ENCODE measurements at regions not wholly inside any gene's neighbourhood (a gene's known extent, or its start where the extent isn't known, plus 50 kb on each side); places are given as distances from the start of the nearest gene placed in this dataset.
"Not testable (repeated sequence)": the region's sequence is repeated elsewhere in the genome, so short reads cannot be mapped to it uniquely, and the experiment has no call there.

- intact Hi-C loops (cut with micrococcal nuclease) = not testable (repeated sequence)
Measured at GRCh38 chr1:242912855-242913254, 342.2 kb downstream of the CEP170 start.

- intact Hi-C loops (cut with micrococcal nuclease) = not testable (repeated sequence)
Measured at GRCh38 chr1:242900558-242900957, 354.5 kb downstream of the CEP170 start.

GRCh38 chr1:242890192-242890741 is 364.8 kb downstream of the CEP170 start:
- intact Hi-C loops (cut with micrococcal nuclease) = no loop called here

DNA sequence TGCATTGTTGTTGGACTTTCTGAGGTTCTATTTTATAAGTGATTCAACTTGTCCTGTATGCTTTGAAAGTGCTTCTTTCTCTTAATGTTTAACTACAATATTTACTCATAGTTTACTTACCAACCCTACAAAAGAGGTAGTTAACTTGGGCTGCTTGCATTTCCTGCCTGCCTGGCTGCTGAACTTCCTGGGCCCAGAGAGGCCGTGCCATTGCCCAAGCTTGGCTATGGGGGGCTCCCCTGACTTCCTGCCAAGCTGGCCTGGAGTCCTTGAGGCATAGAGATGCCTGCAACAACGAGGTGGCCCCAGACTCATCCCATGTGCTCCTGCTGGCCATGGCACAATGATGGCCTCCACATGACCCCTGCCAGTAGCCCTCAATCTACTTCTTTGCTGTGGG is 361.6 kb upstream of the PLD5 start:
- intact Hi-C loops (cut with micrococcal nuclease) = no loop called here

GRCh38 chr1:242880022-242880421 is 355.5 kb upstream of the PLD5 start:
- intact Hi-C loops (cut with micrococcal nuclease) = not testable (repeated sequence)

GRCh38 chr1:242877743-242878142 is 353.2 kb upstream of the PLD5 start:
- intact Hi-C loops (cut with micrococcal nuclease) = no loop called here

DNA sequence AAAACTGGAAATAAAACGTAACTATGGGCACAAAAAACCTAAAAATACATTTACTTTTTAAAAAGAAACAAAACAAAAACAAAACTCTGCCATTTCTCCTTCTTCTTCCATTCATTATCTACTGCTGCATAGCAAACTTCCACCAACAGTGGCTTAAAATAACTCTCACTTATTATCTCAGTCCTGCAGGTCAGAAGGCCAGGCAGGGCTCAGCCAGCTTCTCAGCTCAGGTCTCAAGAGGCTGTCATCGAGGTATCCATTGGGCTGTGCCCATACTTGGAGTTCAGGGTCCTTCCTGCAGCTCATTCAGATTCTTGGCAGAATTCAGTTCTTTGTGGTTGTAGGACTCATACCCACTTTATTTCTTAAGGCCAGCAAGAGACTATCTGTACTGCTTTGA is 352.7 kb upstream of the PLD5 start:
- intact Hi-C loops (cut with micrococcal nuclease) = no loop called here

DNA sequence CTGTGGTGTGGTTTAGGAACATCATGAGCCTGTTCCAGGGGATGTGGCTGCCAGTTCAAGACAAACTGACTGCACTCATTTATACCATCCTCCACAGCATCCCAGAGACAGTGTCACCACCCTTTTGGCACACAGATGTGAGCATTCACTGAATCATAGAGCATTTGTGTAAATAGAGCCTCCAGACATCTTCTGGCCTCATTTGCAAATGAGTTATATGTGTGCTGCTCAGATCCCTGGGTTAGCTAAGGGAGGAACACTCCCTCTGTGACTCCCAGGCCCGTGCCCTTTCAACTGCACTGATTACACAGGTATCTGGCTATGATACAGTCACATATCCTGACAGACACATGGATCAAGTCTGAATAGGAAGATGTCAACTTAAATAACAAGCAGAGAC is 351.5 kb upstream of the PLD5 start:
- intact Hi-C loops (cut with micrococcal nuclease) = no loop called here

GRCh38 chr1:242873661-242874060 is 349.2 kb upstream of the PLD5 start:
- intact Hi-C loops (cut with micrococcal nuclease) = no loop called here

- intact Hi-C loops (cut with micrococcal nuclease) = no loop called here
Measured at GRCh38 chr1:242872521-242872920, 348.0 kb upstream of the PLD5 start.

DNA sequence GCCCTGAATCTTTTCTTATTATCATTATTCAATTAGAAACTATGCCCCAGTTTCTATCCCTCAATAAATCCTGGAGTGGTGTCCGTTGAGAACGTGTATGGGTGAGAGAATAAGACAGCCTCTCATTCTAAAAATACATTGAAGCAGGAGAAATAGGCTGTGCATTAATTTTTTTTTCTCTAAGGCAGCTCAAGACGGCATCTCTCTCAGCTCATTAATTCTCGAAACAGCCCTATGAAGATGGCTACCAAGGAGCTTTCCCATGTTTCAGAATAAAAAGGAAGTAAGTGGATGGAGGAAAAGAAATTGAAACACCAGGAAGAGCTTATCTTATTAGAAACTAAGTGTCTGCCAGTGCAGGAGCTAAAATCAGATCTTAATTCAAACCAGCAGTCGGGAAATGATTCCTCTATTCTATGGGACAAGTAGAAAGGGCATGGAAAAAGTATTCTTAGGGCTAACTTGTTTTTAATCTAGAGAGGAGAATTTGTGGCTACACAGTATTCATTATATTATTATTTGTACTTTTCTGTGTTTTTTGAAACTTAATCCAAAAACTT is 347.1 kb upstream of the PLD5 start:
- intact Hi-C loops (cut with micrococcal nuclease) = no loop called here

DNA sequence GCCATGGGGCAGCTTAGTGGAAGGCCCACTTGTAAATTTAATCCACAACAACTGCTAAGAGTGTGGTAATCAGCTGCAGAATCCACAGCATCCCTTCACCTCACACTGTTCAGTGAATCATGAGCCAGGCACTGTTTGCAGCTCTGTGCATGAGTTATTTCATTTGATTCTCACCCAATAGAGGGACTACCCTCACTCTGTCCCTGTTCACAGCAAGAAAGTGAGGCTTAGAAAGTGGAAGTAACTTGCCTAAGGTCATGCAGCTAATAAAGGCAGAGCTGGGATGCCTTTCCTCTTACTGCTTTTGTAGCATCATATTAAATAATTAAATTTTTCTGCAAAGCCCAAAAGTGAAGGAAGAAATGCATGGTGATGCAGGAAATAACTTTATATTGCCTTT is 346.5 kb upstream of the PLD5 start:
- intact Hi-C loops (cut with micrococcal nuclease) = no loop called here

- intact Hi-C loops (cut with micrococcal nuclease) = no loop called here
Measured at GRCh38 chr1:242856289-242856688, 331.8 kb upstream of the PLD5 start.

- intact Hi-C loops (cut with micrococcal nuclease) = no loop called here
Measured at GRCh38 chr1:242854466-242854865, 330.0 kb upstream of the PLD5 start.

DNA sequence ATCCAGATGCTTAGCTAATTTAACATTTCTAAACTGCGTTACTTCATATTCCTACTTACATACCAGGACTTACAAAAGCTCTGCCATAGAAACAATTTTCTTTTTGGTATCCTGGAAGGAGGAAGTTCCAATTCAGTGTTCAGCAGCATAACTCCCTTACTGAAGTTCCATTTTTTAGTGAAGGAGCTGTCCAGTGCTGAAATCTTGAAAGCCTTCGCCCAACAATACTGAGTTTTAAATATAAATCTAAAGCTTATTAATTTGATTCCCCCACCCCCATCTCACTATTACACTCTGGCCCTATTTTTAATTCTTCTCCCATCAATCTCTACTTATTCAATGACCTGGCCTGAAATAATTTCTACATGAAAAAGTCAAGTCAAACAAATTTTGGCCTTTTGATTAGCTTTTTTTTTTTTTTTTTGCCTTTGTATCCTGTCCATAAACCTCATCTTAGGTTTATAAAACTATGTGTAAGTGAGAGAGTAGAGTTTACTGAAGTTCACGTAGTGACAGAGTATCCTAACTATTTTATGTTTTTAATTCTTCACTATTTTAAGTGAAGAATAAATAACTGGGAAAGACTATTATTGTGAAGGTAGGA is 323.0 kb upstream of the PLD5 start:
- intact Hi-C loops (cut with micrococcal nuclease) = no loop called here

DNA sequence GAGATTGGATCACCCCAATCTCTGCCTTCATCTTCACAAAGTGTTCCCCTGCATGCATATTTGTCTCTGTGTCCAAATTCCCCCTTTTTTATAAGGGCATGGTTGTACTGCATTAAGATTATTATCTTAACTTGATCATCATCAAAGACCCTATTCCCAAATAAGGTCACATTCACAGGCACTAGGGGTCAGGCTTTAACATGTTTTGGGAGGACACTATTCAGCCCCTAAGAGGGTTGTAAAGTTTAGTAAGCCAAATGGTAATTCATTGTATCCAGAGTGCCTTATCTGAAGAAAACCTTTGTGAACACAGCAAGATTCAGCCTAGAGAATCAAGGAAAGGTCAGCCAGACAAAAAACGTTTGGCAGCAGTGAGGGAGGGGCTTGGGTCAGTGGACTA is 317.6 kb upstream of the PLD5 start:
- intact Hi-C loops (cut with micrococcal nuclease) = no loop called here

- intact Hi-C loops (cut with micrococcal nuclease) = no loop called here
Measured at GRCh38 chr1:242839101-242839500, 314.6 kb upstream of the PLD5 start.

DNA sequence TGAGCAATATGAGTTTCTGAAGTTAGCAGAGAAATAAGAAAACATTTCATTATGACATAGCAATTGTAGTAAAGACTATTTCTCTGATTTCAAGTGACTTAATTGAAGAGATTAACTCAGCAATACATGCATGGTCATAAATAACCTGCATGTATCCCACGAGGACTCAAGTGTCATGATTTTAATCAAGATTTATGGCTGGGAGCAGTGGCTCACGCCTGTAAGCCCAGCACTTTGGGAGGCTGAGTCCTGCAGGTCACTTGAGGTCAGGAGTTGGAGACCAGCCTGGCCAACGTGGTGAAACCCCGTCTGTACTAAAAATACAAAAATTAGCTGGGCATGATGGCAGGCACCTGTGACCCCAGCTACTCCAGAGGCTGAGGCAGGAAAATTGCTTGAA is 311.9 kb upstream of the PLD5 start:
- intact Hi-C loops (cut with micrococcal nuclease) = no loop called here

DNA sequence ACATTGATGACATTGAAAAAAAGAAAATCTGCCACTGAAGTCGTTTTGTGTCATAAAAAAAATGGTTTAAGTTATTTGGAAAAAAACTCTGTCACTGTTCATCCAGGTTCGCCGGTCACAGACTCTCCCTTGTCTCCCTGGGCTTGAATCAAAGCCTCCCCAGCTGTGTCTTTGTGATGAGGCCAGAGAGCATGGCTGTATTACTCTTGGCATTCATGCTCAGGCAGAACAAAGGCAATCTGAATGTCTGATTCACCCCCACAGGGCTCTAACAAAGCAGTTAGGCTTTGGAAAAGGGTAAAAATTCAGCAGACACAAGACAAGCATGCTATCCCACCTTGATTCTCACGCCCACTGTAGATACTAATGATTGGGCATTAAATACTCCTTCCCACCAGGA is 304.3 kb upstream of the PLD5 start:
- intact Hi-C loops (cut with micrococcal nuclease) = no loop called here

DNA sequence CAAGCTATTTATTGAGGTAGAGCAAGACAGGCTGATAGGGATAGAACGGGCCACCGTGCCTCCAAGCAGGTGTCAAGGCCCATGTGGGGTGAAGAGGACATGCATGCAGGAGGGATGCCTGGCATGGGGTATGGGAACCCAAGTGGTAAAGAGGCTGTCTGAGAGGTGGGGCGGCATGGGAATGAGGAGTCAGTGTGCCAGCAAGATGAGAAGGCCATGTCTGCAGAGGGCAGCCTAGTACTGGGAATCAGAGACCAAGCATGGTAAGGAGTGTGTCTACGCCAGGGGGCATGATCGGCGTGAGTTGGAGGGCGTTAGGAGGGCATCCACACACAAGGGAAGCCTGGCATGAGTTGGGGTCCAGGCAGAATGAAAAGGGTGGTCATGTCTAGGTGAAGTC is 303.7 kb upstream of the PLD5 start:
- intact Hi-C loops (cut with micrococcal nuclease) = no loop called here

- intact Hi-C loops (cut with micrococcal nuclease) = no loop called here
Measured at GRCh38 chr1:242827538-242827937, 303.0 kb upstream of the PLD5 start.

GRCh38 chr1:242826701-242827336 is 302.3 kb upstream of the PLD5 start:
- intact Hi-C loops (cut with micrococcal nuclease) = no loop called here

DNA sequence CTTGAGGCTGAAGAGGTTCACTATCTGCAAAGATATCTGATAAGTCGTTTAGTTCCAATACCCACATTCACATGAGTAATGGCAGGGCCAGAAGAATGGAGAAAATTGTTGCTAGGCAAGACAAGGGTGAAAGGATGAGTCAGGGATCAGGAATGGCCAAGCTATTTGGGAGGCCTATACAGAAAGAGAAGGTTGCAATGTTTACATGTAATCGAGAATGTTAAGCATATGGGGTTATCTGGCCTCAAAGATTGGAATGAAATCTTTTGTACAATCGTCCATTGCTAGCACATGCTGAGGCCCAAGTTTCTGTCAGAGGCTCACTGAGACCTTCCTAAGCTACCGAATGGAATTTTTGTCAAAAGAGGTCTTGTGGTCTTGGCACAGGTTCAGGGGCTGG is 299.9 kb upstream of the PLD5 start:
- intact Hi-C loops (cut with micrococcal nuclease) = no loop called here
